Chondrocyte (in vitro differentiated cells): ENCODE measurements at regions not wholly inside any gene's neighbourhood (a gene's known extent, or its start where the extent isn't known, plus 50 kb on each side); places are given as distances from the start of the nearest gene placed in this dataset.

Source experiments
- DNase-seq: peaks from one replicate; pipeline ENCODE4 v3.0.0; 2021; ENCODE audit warnings: mixed read lengths, low spot score
- H3K27ac Mint-ChIP-seq: one replicate; pipeline ENCODE4 v1.8.0; 2021; ENCODE audit warnings: mild to moderate bottlenecking, moderate library complexity, mixed read lengths; ENCODE audit not compliant: unreplicated experiment
- H3K27me3 Mint-ChIP-seq: 2 replicates; pipeline ENCODE4 v1.8.0; 2021; ENCODE audit warnings: low read depth, mixed read lengths
- H3K36me3 Mint-ChIP-seq: 2 replicates; pipeline ENCODE4 v1.8.0; 2021; ENCODE audit warnings: low read depth, mixed read lengths
- H3K4me1 Mint-ChIP-seq: 2 replicates; pipeline ENCODE4 v1.8.0; 2021; ENCODE audit warnings: low read depth, mild to moderate bottlenecking, mixed read lengths
- H3K4me3 Mint-ChIP-seq: one replicate; pipeline ENCODE4 v1.8.0; 2021; ENCODE audit warnings: mild to moderate bottlenecking, moderate library complexity, mixed read lengths; ENCODE audit not compliant: unreplicated experiment
- H3K9me3 Mint-ChIP-seq: 2 replicates; pipeline ENCODE4 v1.8.0; 2021; ENCODE audit warnings: low read depth, mixed read lengths
- CTCF ChIP-seq: fragments of 200-600 bp; sonication (generic); IDR thresholded peaks from 2 replicates; pipeline ENCODE4 v1.5.0; 2021; ENCODE audit warnings: antibody characterized with exemption, mild to moderate bottlenecking, moderate library complexity

GRCh38 chr21:15283138-15283537 lies 218.3 kb upstream of the NRIP1 start:
- Mint-ChIP-seq H3K27ac (no peak overlapping the region), H3K36me3 (no peaks in the 10 kb centered on the region), H3K4me3 (no peak overlapping the region), H3K27me3 (no peaks in the 10 kb centered on the region), H3K4me1 (peaks cover 27% of the 10 kb centered on the region), H3K9me3 (peaks cover 9% of the 10 kb centered on the region)
- no peak for DNase-seq
- no peak for TF ChIP-seq CTCF

- TF ChIP-seq CTCF = no peak
- Mint-ChIP-seq H3K9me3 (peaks cover 9% of the 10 kb centered on the region), H3K4me1 (peaks cover 21% of the 10 kb centered on the region), H3K4me3 (no peak overlapping the region), H3K36me3 (no peaks in the 10 kb centered on the region), H3K27ac (no peak overlapping the region), H3K27me3 (no peaks in the 10 kb centered on the region)
- DNase-seq = no peak
Measured at GRCh38 chr21:15283789-15284188, 219.0 kb upstream of the NRIP1 start.

- H3K9me3 Mint-ChIP-seq = peaks cover 7% of the 10 kb centered on the region
- H3K27me3 Mint-ChIP-seq = no peaks in the 10 kb centered on the region
- peaks cover 13% of the 10 kb centered on the region for H3K4me1 Mint-ChIP-seq
- no peak for DNase-seq
- H3K27ac Mint-ChIP-seq = no peak overlapping the region
- no peak for TF ChIP-seq CTCF
- H3K4me3 Mint-ChIP-seq = no peak overlapping the region
- no peaks in the 10 kb centered on the region for H3K36me3 Mint-ChIP-seq
Measured at GRCh38 chr21:15285556-15285955, 220.8 kb upstream of the NRIP1 start.

GRCh38 chr21:15289246-15289645 lies 224.4 kb upstream of the NRIP1 start:
- Mint-ChIP-seq H3K4me3 (no peak overlapping the region), H3K4me1 (peaks cover 31% of the 10 kb centered on the region), H3K36me3 (no peaks in the 10 kb centered on the region), H3K27ac (no peak overlapping the region), H3K27me3 (no peaks in the 10 kb centered on the region), H3K9me3 (no peaks in the 10 kb centered on the region)
- peak; percentile 85 for DNase-seq
- no peak for TF ChIP-seq CTCF

GRCh38 chr21:15289896-15290841 lies 225.4 kb upstream of the NRIP1 start:
- peaks cover 33% of the 10 kb centered on the region for H3K4me1 Mint-ChIP-seq
- H3K36me3 Mint-ChIP-seq = no peaks in the 10 kb centered on the region
- no peaks in the 10 kb centered on the region for H3K27me3 Mint-ChIP-seq
- H3K9me3 Mint-ChIP-seq = no peaks in the 10 kb centered on the region
- no peak overlapping the region for H3K4me3 Mint-ChIP-seq
- no peak for TF ChIP-seq CTCF
- no peak overlapping the region for H3K27ac Mint-ChIP-seq
- no peak for DNase-seq
